ENCODE measurements at regions not wholly inside any gene's neighbourhood (a gene's known extent, or its start where the extent isn't known, plus 50 kb on each side); places are given as distances from the start of the nearest gene placed in this dataset.

GRCh38 chr10:130354573-130354954 is 218.4 kb downstream of the GLRX3 start:
- TF ChIP-seq POLR2A (IDR thresholded peaks at IDR 0.05) (no peak), CTCF (IDR thresholded peaks at IDR 0.05) (no peak)
